Left ventricle myocardium inferior (tissue), 1 donor: ENCODE measurements at regions not wholly inside any gene's neighbourhood (a gene's known extent, or its start where the extent isn't known, plus 50 kb on each side); places are given as distances from the start of the nearest gene placed in this dataset.

Source experiments
- DNase-seq: peaks from one replicate; pipeline ENCODE4 v3.0.0-alpha.2; 2020
- H3K27ac ChIP-seq: fragments of 200-600 bp; replicated peaks from 2 replicates; pipeline ENCODE4 v1.8.0; 2021
- H3K27me3 ChIP-seq: fragments of 200-600 bp; 2 replicates; pipeline ENCODE4 v1.8.0; 2021; ENCODE audit warnings: low read depth
- H3K36me3 ChIP-seq: fragments of 200-600 bp; 2 replicates; pipeline ENCODE4 v1.8.0; 2021
- H3K4me1 ChIP-seq: fragments of 200-600 bp; 2 replicates; pipeline ENCODE4 v1.8.0; 2021
- H3K4me3 ChIP-seq: fragments of 200-600 bp; 2 replicates; pipeline ENCODE4 v1.8.0; 2021; ENCODE audit warnings: mild to moderate bottlenecking, moderate library complexity
- H3K9me3 ChIP-seq: fragments of 200-600 bp; replicated peaks from 2 replicates; pipeline ENCODE4 v1.8.0; 2021
- CTCF ChIP-seq: fragments of 200-600 bp; IDR thresholded peaks from 2 replicates; pipeline ENCODE4 v1.8.0; 2021; ENCODE audit warnings: antibody characterized with exemption, mild to moderate bottlenecking, borderline replicate concordance
- intact Hi-C: fragments of 100-400 bp; cut with micrococcal nuclease; formaldehyde crosslinking; loops from one replicate; pipeline ENCODE4 v1.11.0; 2022
- donor health status: DM: no; HTN: yes; CAD: no; lungs with severe emphysema.

DNA sequence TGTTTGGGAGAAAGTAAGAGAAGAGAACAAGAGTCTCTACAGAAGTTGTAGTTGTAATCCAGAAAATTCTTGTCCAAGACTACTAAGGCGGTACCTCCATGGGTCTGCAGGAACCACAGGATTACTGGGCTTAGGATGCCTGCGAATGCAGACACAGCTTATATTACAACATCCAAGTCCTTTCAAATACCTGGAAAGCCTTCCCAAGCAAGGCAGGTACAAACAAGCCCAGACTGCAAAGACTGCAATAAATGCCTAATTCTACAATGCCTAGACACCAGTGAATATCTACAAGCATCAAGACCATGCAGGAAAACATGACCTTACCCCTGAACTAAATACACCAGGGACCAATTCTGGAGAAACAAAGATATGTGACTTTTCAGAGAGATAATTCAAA is 178.2 kb downstream of the ARL4A start:
- no peak for DNase-seq

DNA sequence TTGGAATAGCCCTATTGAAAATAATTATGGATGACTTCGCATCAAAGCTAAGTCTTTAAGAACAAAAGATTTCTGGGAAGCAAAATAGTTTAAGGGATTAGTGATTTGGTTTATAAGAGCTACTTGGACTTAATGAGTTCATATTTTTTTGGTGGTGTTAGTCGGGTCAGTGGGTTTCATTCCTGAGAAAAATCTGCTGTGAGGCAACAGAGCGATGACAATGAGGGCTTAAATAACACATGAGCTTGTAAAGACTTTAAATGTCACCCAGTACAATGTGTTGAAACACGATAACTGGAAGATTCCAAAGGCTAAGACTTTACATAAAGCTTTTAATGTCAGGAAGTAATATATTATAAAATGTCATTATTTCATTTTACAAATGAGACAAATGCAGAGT is 178.8 kb downstream of the ARL4A start:
- Histone ChIP-seq H3K9me3 (no peaks in the 10 kb centered on the region), H3K27me3 (no peaks in the 10 kb centered on the region), H3K27ac (no peak overlapping the region), H3K36me3 (no peaks in the 10 kb centered on the region), H3K4me1 (peaks cover 5% of the 10 kb centered on the region), H3K4me3 (no peak overlapping the region)
- DNase-seq, result no peak
- intact Hi-C loops, result no loop called here
- no peak for TF ChIP-seq CTCF

More for the DNA sequence above, 178.2 kb downstream of the ARL4A start:
- no peaks in the 10 kb centered on the region for H3K9me3 ChIP-seq
- no peak overlapping the region for H3K27ac ChIP-seq
- TF ChIP-seq CTCF, result no peak
- H3K36me3 ChIP-seq, result no peaks in the 10 kb centered on the region
- H3K4me3 ChIP-seq, result no peak overlapping the region
- no peaks in the 10 kb centered on the region for H3K27me3 ChIP-seq
- peaks cover 11% of the 10 kb centered on the region for H3K4me1 ChIP-seq
- intact Hi-C loops, result no loop called here

- Histone ChIP-seq H3K27ac (no peak overlapping the region), H3K27me3 (no peaks in the 10 kb centered on the region), H3K4me1 (no peaks in the 10 kb centered on the region), H3K4me3 (no peak overlapping the region), H3K36me3 (no peaks in the 10 kb centered on the region), H3K9me3 (no peaks in the 10 kb centered on the region)
- intact Hi-C loops, result no loop called here
- DNase-seq, result no peak
- TF ChIP-seq CTCF, result no peak
Observed at GRCh38 chr7:12868027-12868426, 180.6 kb downstream of the ARL4A start.

DNA sequence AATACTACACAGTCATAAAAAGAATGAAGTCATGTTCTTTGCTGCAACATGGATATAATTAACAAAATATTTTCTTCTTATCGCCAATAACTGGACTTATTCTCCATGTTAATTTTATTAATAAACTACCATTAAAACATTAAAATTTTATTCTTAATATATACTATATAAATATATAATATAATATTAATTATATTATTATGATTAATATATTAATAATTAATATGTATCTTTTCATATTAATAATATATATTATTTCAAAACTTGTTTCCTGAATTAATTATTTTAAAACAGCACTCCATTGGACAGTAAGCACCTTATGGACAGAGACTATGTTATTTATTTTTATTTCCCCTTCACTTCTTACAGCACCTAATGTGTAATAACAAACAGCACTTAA is 182.8 kb downstream of the ARL4A start:
- intact Hi-C loops, result no loop called here
- Histone ChIP-seq H3K36me3 (no peaks in the 10 kb centered on the region), H3K4me1 (no peaks in the 10 kb centered on the region), H3K27me3 (no peaks in the 10 kb centered on the region), H3K4me3 (no peak overlapping the region), H3K9me3 (no peaks in the 10 kb centered on the region), H3K27ac (no peak overlapping the region)
- TF ChIP-seq CTCF, result no peak
- DNase-seq, result no peak

DNA sequence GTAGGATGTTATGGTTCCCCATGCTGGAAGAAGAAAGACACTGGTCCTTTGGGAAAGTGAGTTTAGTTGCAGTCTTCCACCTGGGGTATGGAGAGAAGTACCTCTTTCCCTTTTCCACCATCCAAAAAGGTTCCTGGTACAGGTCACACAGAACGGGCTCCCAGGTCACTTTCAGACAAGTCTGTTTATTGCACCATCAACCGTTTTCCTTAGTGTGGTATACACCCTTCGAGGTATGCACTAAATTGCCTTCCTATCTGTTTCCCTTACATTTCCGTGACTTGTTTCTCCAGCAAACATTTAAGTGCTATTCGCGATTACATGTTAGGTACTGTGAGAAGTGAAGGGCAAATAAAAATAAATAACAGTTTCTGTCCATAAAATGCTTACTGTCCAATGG is 185.1 kb downstream of the ARL4A start:
- H3K4me3 ChIP-seq, result no peak overlapping the region
- no peaks in the 10 kb centered on the region for H3K9me3 ChIP-seq
- TF ChIP-seq CTCF, result no peak
- H3K27me3 ChIP-seq, result no peaks in the 10 kb centered on the region
- H3K27ac ChIP-seq, result no peak overlapping the region
- no peaks in the 10 kb centered on the region for H3K4me1 ChIP-seq
- no peak for DNase-seq
- no peaks in the 10 kb centered on the region for H3K36me3 ChIP-seq
- intact Hi-C loops, result no loop called here

DNA sequence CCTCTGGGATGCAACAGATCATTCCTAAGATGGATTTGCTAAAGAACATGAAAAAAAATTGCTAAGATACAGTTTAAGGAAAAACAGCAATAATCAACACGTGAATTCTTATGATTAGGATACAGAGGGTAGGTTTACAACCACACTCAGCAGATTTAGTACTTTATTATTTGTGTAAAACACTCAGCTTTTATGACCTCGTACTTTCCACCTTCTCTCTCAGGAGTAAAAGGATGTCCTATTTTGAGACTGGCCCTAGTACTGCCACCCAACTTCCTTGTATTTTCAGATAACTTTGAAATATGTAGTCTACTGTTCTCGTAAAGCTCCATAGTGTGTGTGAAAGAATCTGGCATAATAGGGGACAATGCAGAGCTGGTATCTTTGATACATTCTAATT is 186.1 kb downstream of the ARL4A start:
- H3K4me3 ChIP-seq, result no peak overlapping the region
- no peaks in the 10 kb centered on the region for H3K36me3 ChIP-seq
- no peak overlapping the region for H3K27ac ChIP-seq
- H3K9me3 ChIP-seq, result no peaks in the 10 kb centered on the region
- H3K4me1 ChIP-seq, result no peaks in the 10 kb centered on the region
- intact Hi-C loops, result no loop called here
- DNase-seq, result no peak
- no peaks in the 10 kb centered on the region for H3K27me3 ChIP-seq
- no peak for TF ChIP-seq CTCF
